Stimulated activated CD8-positive, alpha-beta memory T cell treated with anti-CD3 and anti-CD28 coated beads, Interleukin-7, amount 100 ng/mL, for 48 hours (primary cell): ENCODE measurements at regions not wholly inside any gene's neighbourhood (a gene's known extent, or its start where the extent isn't known, plus 50 kb on each side); places are given as distances from the start of the nearest gene placed in this dataset.

ENCODE experiments used
- DNase-seq, 2 donors: peaks; one replicate each; pipeline ENCODE4 v3.0.0-alpha.2; 2020; ENCODE audit warnings: low read depth in 1 of 2; ENCODE audit errors: extremely low read depth in 1 of 2

DNA sequence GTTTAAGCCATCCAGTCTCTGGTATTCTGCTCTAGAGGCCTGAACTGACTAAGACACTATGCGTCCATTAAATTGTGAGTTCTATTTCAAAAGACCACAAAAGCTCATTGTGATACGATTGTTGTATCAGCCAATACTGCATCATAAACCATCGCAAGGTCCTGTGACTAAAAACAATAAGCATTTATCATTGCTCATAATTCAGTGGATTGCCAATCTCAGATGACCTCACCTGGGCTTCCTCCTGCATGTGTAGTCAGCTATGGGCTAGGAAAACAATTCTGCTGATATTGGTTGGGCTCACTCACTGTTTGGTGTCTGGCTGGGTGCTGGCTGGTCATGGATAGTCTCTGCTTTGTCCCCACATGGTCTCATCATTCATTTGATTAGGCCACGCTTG, 592.7 kb upstream of the BTBD3 start:
- no peak for DNase-seq

DNA sequence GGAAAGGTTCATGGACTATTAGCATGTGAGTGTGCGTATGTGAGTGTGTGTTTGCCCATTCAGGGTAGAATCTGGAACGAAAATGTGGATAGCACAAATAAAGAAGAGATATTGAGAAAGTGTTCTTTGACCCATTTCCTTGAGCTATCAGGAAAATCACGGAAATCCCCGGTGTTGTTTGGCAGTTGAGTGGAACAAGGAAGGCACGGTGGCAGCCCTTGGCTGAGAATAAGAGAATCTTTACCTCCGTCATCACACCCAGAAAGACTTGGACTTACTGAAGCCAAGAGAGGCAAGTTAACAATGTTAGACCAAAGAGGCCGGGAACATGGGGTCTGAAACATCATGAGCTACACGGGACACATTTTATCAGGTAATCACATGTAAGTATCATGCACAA, 588.9 kb upstream of the BTBD3 start:
- DNase-seq, result no peak

GRCh38 chr20:11329271-11329670, 588.4 kb upstream of the BTBD3 start:
- no peak for DNase-seq

DNA sequence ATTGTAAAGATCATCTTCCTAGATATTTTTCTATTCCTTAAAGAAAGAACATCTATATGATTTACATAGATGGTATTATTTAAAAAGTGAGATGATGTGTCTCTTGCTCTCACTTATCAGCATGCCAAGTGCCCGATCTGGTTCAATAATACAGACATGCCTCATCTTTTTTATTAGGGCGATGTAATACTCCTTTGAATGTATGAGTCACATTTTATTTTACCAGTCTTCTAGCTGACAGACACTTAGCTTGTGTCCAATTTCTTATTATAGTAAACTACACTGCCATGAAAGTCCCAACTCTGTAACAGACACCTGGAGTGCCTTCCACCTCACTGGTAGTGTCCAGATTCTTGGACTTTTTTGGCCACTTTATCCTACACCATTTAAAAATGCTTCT, 586.6 kb upstream of the BTBD3 start:
- no peak for DNase-seq

- no peak for DNase-seq
Measured at GRCh38 chr20:11332381-11332780, 585.3 kb upstream of the BTBD3 start.

GRCh38 chr20:11333634-11334033, 584.1 kb upstream of the BTBD3 start:
- DNase-seq, result no peak

DNA sequence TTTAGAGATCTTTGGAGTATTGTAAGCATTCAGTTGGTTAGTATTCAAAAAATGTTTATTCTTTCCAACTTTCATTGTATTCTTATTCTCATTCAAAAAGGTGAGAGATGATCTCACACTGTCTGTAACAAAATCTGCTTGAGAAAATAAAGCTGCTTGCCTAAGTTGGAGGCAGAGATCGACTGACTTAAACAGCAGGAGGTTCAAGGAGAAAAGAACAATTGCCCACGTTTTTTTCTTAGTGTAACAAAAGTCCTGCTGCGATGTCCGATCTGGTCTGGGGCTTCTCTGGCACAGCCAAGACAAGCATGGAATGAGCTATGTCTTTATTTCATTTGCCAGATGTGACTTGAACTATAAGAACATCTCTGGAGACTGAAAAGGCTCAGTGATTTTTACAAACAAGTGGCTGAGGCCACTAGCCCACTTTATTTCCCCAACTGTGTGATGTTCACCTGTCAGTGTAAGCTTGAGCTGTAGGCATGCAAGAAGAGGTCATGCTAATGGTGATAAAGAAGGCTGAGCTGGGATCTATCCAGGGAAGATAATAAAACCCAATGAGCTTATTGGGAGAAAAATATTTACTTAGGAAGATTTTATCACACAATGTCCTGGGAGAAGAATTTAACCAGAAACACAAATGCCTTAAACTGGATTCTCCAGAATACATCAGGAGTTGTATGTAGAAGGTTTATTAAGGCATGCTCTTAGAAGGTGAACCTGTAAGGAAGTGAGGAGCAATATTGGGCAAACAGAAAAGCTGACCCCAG, 580.1 kb upstream of the BTBD3 start:
- DNase-seq, result no peak

DNA sequence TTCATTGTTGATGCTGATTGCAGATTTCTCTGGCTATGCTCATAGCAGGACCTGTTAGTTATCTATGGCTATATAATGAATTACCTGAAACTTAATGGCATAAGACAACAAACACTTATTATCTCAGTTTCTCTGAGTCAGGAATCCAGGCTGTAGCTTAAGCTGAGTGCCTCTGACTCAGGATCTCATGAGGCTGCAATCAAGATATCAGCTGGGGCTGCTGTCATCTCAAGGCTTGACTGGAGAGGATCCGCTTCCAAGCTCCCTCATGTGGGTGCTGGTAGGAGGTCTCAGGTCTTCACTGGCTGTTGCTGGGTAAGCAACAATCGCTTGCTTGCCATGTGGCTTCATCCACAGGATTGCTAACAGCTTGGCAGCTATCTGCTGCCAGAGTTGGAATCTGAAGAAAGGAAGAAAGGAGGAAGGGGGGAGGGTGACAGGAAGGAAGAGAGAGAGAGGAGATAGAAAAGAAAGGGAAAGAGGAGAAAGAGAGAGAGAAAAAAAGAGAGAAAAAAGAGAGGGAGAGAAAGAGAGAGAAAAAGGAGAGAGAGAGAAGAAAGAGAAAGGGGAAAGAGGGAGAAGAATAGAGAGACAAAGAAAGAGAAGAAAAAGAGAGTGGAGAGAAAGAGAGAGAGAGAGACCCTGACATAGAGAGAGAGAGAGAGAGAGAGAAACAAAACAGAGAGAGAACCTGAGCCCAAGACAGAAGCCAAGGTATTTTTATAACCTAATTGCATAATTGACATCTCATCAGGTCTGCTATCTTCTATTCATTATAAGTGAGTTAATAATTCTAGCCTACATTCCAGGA, 579.0 kb upstream of the BTBD3 start:
- DNase-seq, result no peak

- DNase-seq, result no peak
Measured at GRCh38 chr20:11344939-11345338, 572.8 kb upstream of the BTBD3 start.

GRCh38 chr20:11347738-11348137, 570.0 kb upstream of the BTBD3 start:
- DNase-seq, result no peak

GRCh38 chr20:11350126-11351005, 567.3 kb upstream of the BTBD3 start:
- no peak for DNase-seq

- DNase-seq, result no peak
Measured at GRCh38 chr20:11352041-11352440, 565.7 kb upstream of the BTBD3 start.

DNA sequence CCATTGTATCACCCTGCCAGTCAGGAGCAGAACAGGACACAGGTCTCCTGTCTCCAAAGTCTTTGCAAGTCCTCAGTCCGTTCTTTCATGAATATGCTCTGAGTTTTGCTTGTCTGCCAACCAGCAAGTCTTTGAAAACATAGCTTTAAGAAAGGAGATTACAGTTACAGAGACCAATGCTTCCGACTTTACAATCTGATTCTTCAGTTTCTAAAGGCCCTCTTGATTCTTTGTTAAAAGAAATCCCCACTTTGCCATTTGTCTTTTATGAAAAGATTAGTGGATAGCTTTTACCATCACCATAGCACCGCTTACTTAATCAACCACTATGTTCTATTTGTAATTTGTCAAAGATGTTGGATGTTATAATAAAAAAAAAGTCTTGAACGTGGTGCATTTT, 562.8 kb upstream of the BTBD3 start:
- DNase-seq, result no peak

GRCh38 chr20:11355345-11355744, 562.3 kb upstream of the BTBD3 start:
- DNase-seq, result no peak

DNA sequence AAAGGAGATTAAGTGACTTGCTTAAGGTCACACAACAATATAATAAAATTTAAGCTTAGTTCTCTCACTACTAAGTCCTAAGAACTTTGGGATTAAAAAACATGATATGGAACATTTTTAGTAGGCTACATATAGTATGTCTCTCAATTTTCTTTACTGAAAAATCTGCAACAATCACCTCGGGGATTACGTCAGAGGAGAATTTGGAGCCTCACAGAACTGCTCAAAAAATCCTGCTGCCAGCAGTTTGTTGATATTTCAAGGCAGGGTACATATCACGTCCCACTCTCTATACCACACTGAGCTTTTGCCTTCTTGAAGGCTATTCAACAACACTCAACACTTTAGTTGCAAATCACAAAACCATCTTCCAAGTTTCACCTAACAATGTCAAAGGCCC, 561.6 kb upstream of the BTBD3 start:
- no peak for DNase-seq

GRCh38 chr20:11362450-11362849, 555.2 kb upstream of the BTBD3 start:
- no peak for DNase-seq

- no peak for DNase-seq
Measured at GRCh38 chr20:11364736-11365135, 553.0 kb upstream of the BTBD3 start.

GRCh38 chr20:11366660-11367059, 551.0 kb upstream of the BTBD3 start:
- DNase-seq, result no peak

DNA sequence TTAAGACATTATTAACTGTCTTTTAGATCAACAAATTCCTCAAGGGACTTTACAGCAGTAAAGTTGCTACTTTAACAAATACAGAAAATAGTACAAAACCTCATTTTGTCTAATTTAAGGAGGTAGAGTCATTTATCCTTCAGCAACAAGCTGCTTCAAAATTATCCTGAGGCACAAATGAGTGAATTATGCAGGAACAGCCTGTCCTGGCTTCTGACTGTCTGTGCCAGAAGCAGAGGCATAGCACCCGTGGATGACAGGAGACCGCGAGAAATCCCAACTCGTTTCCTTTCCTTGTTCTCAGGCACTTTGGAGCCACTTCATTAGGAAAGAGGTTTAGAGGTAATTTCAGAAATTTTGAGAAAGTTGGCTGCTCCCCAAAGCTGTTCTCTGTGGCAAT, 549.2 kb upstream of the BTBD3 start:
- no peak for DNase-seq

DNA sequence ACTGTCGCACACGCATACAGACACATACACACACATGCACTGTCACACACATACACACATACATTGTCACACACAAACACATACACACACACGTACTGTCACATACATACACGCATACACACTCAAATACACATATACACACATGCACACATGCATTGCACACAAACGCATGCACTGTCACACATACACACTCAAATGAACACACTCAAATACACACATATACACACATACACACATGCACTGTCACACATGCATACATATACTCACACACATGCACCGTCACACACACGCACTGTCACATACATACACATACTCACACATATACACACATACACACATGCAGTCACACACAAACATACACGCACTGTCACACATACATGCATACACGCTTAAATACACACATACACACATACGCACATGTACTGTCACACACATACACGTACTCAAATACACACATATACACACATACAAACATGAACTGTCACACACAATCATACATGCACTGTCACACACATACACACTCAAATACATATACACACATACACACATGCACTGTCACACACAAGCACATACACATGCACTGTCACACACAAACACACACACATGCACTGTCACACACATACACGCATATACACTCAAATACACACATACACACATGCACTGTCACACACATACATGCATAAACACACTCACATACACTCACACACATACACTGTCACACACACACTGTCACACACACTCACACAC, 548.6 kb upstream of the BTBD3 start:
- no peak for DNase-seq

DNA sequence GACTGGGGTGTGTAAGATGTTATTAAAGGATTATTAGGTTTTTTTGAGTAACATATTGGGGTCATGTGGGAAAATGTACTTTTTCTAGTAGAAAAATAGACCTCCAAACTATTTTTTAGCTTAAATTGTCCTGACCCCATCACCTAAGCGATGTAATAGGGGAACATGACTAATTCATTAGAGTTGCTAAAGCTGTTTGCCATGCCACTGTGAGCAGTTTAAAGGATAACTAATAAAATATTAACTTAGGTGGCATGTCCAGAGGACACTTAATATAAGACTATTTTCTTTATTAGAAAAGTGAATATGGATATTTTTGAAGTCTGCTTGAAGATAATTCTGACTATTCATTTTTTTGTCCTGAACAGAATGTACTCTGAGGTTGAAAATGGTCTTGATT, 545.9 kb upstream of the BTBD3 start:
- DNase-seq, result no peak
